Testis (tissue), 2 donors: ENCODE measurements at regions not wholly inside any gene's neighbourhood (a gene's known extent, or its start where the extent isn't known, plus 50 kb on each side); places are given as distances from the start of the nearest gene placed in this dataset.

Source experiments
- POLR2A ChIP-seq: fragments of 450-650 bp; IDR thresholded peaks from one replicate; pipeline ENCODE4 v1.6.1; 2017; ENCODE audit warnings: antibody characterized with exemption, mild to moderate bottlenecking, moderate library complexity
- TF ChIP-seq, protein P1 (sequence below), 3 experiments: fragments of 450-650 bp in 2 of 3; fragments of 200-600 bp in 1 of 3; sonication (generic) in 1 of 3; IDR thresholded peaks; one replicate each; pipeline ENCODE4 v1.5.1; 2016 to 2019; ENCODE audit warnings: antibody characterized with exemption in 3 of 3, mild to moderate bottlenecking in 2 of 3, moderate library complexity in 1 of 3

DNA sequence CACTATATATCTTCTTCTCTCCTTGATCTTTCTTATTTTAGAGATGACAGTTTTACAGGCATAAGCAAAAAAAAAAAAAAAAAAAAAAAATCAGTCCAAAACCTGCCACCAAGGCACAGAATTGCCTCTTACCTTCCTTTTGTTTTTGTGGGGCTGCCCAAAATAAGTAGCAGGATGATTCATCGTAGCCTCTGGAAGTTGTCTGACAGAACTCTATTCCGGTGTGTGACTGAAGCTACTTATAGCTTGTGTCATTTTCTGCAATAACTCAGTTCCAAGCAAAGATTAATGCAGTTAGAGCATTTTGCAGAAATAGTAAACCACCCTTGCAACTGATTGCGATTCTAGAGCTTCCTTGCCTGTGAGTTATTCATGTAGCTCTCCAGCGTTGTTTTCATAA is 186.8 kb downstream of the KIF2B start:
- TF ChIP-seq, protein P1, sequence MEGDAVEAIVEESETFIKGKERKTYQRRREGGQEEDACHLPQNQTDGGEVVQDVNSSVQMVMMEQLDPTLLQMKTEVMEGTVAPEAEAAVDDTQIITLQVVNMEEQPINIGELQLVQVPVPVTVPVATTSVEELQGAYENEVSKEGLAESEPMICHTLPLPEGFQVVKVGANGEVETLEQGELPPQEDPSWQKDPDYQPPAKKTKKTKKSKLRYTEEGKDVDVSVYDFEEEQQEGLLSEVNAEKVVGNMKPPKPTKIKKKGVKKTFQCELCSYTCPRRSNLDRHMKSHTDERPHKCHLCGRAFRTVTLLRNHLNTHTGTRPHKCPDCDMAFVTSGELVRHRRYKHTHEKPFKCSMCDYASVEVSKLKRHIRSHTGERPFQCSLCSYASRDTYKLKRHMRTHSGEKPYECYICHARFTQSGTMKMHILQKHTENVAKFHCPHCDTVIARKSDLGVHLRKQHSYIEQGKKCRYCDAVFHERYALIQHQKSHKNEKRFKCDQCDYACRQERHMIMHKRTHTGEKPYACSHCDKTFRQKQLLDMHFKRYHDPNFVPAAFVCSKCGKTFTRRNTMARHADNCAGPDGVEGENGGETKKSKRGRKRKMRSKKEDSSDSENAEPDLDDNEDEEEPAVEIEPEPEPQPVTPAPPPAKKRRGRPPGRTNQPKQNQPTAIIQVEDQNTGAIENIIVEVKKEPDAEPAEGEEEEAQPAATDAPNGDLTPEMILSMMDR (IDR thresholded peaks at IDR 0.05) = no peak
- TF ChIP-seq POLR2A = no peak
